Prostate gland (tissue), 2 donors: ENCODE measurements at regions not wholly inside any gene's neighbourhood (a gene's known extent, or its start where the extent isn't known, plus 50 kb on each side); places are given as distances from the start of the nearest gene placed in this dataset.

Experiments
- POLR2A ChIP-seq: fragments of 450-650 bp; IDR thresholded peaks from one replicate; pipeline ENCODE4 v1.6.1; 2016; ENCODE audit warnings: antibody characterized with exemption, mild to moderate bottlenecking
- POLR2AphosphoS5 ChIP-seq: sonication (generic); formaldehyde crosslinking; IDR thresholded peaks from one replicate; pipeline ENCODE4 v1.6.1; 2017; ENCODE audit warnings: antibody characterized with exemption
- TF ChIP-seq, protein P1 (sequence below), 4 experiments: fragments of 200-600 bp in 2 of 4; fragments of 450-650 bp in 2 of 4; sonication (generic) in 2 of 4; IDR thresholded peaks; 1 replicate in 3 of 4; 2 replicates in 1 of 4; pipeline ENCODE4 v1.5.1; 2016 to 2019; ENCODE audit warnings: antibody characterized with exemption in 4 of 4, mild to moderate bottlenecking in 2 of 4, moderate library complexity in 2 of 4

- TF ChIP-seq, protein P1, sequence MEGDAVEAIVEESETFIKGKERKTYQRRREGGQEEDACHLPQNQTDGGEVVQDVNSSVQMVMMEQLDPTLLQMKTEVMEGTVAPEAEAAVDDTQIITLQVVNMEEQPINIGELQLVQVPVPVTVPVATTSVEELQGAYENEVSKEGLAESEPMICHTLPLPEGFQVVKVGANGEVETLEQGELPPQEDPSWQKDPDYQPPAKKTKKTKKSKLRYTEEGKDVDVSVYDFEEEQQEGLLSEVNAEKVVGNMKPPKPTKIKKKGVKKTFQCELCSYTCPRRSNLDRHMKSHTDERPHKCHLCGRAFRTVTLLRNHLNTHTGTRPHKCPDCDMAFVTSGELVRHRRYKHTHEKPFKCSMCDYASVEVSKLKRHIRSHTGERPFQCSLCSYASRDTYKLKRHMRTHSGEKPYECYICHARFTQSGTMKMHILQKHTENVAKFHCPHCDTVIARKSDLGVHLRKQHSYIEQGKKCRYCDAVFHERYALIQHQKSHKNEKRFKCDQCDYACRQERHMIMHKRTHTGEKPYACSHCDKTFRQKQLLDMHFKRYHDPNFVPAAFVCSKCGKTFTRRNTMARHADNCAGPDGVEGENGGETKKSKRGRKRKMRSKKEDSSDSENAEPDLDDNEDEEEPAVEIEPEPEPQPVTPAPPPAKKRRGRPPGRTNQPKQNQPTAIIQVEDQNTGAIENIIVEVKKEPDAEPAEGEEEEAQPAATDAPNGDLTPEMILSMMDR (IDR thresholded peaks at IDR 0.05): no peak
- TF ChIP-seq POLR2A: no peak
- TF ChIP-seq POLR2AphosphoS5: no peak
Measured at GRCh38 chr5:77885519-77885918, 109.4 kb upstream of the TBCA start.
